Sigmoid colon (tissue), 4 donors: ENCODE measurements at regions not wholly inside any gene's neighbourhood (a gene's known extent, or its start where the extent isn't known, plus 50 kb on each side); places are given as distances from the start of the nearest gene placed in this dataset.

Source experiments
- EP300 ChIP-seq, 4 donors: sonication (generic); formaldehyde crosslinking; IDR thresholded peaks; one replicate each; pipeline ENCODE4 v1.6.1; 2017; ENCODE audit warnings: antibody characterized with exemption in 4 of 4
- POLR2AphosphoS5 ChIP-seq, 4 donors: sonication (generic); formaldehyde crosslinking; IDR thresholded peaks; one replicate each; pipeline ENCODE4 v1.6.1; 2017; ENCODE audit warnings: antibody characterized with exemption in 4 of 4

GRCh38 chr4:110332483-110332882 is 134.1 kb upstream of the ELOVL6 start:
- TF ChIP-seq EP300 (IDR thresholded peaks at IDR 0.05) = no peak
- TF ChIP-seq POLR2AphosphoS5 (IDR thresholded peaks at IDR 0.05) = no peak
